ENCODE measurements at regions not wholly inside any gene's neighbourhood (a gene's known extent, or its start where the extent isn't known, plus 50 kb on each side); places are given as distances from the start of the nearest gene placed in this dataset.

- TF ChIP-seq THRB (CRISPR knock-in tag; conservative IDR thresholded peaks at IDR 0.05), result no peak
- no peak for TF ChIP-seq TGIF2 (CRISPR knock-in tag; IDR thresholded peaks at IDR 0.05)
These were observed 297.5 kb downstream of the UACA start (continued) for GRCh38 chr15:70465812-70466211.

- H3K79me2 ChIP-seq (ENCODE audit: control insufficient read depth, insufficient read depth, low read length), result no peaks in the 10 kb centered on the region
- BruUV-seq (replicated peaks), result no TSS peak
- H3K27ac ChIP-seq (ENCODE audit: extremely low read depth, low read depth, low read length), result peak overlapping the region; percentile 12; the same call in 1 of the 3 replicates
- no peak overlapping the region for H3K9ac ChIP-seq (ENCODE audit: insufficient read depth in 1 of 2, low read depth in 2 of 2, low read length in 2 of 2)
- H3K9me3 ChIP-seq (replicated peaks; ENCODE audit: control insufficient read depth, insufficient read depth, low read depth, low read length), result no peaks in the 10 kb centered on the region
- H4K20me1 ChIP-seq (replicated peaks; ENCODE audit: control insufficient read depth, insufficient read depth, low read length), result no peaks in the 10 kb centered on the region
- peak; percentile 32 for FAIRE-seq
- ChIA-PET POLR2A (interaction anchor here (0.6 to 0.9 kb wide), 3 partner anchors 11 to 1010 kb away, joined by 3 to 4 read pairs (median 4); partner anchors contain the start of gene RPLP1), CTCF (ENCODE audit: low intra/inter-chr PET ratio) (no interaction called here)
- H2AFZ ChIP-seq (ENCODE audit: low read depth, low read length), result peak overlapping the region; percentile 43
- intact Hi-C loops (cut with micrococcal nuclease), result no loop called here
- H3K4me2 ChIP-seq (ENCODE audit: insufficient read depth, low read length), result peak overlapping the region; percentile 36; the same call in 1 of the 2 replicates
- no peaks in the 10 kb centered on the region; a peak in 1 of 5 replicates for H3K27me3 ChIP-seq (ENCODE audit: control insufficient read depth in 2 of 2, insufficient read depth in 2 of 2, low read length in 2 of 2)
- peaks cover 11 to 23% of the 10 kb centered on the region in 2 experiments; a peak in 4 of 5 replicates for H3K4me1 ChIP-seq (replicated peaks in 1 of 2; ENCODE audit: control insufficient read depth in 2 of 2, insufficient read depth in 2 of 2, low read length in 2 of 2)
- H3K9me1 ChIP-seq (ENCODE audit: control insufficient read depth, insufficient read depth, low read length), result no peaks in the 10 kb centered on the region
- peak; percentile 66 for ATAC-seq
- in situ Hi-C loops (cut with MboI), result no loop called here
- no peaks in the 10 kb centered on the region for H3K36me3 ChIP-seq (ENCODE audit: control insufficient read depth, insufficient read depth, low read length)
- 0% methylated on average over 1 of the region's 1 CpG for WGBS (ENCODE audit: insufficient coverage, low coverage, missing lambda C conversion rate)
- DNase-seq (ENCODE audit: extremely low read depth in 1 of 4, low spot score in 3 of 4), result peak in 3 of 4 experiments; percentile 63 to 66 (median 66)
- no peak overlapping the region for H3K4me3 ChIP-seq
- peak; percentile 39; the same call in 1 of the 2 replicates for TF ChIP-seq TEAD4 (IDR thresholded peaks at IDR 0.05; ENCODE audit: low read length)
- TF ChIP-seq TEAD4 (CRISPR knock-in tag; IDR thresholded peaks at IDR 0.05; ENCODE audit: borderline replicate concordance), result no peak
- no peak for TF ChIP-seq ZBTB43 (CRISPR knock-in tag; IDR thresholded peaks at IDR 0.05)
- no peak for TF ChIP-seq ATF4 (CRISPR knock-in tag; IDR thresholded peaks at IDR 0.05)
- TF ChIP-seq CBFB (CRISPR knock-in tag; IDR thresholded peaks at IDR 0.05), result no peak
- no peak for TF ChIP-seq MLLT1 (IDR thresholded peaks at IDR 0.05)
- peak; percentile 56 for TF ChIP-seq TAL1 (IDR thresholded peaks at IDR 0.05)
- TF ChIP-seq ZNF212 (CRISPR knock-in tag; IDR thresholded peaks at IDR 0.05), result no peak
- peak; percentile 93 for TF ChIP-seq SOX6 (IDR thresholded peaks at IDR 0.05)
- TF ChIP-seq CBFA2T3 (IDR thresholded peaks at IDR 0.05), result peak; percentile 75
- no peak for TF ChIP-seq HNRNPL (IDR thresholded peaks at IDR 0.05; ENCODE audit: low read depth, low read length)
- TF ChIP-seq ZNF707 (CRISPR knock-in tag; conservative IDR thresholded peaks at IDR 0.05), result no peak
- peak; percentile 25; the same call in 1 of the 2 replicates for TF ChIP-seq EP300 (IDR thresholded peaks at IDR 0.05; ENCODE audit: low read length)
- TF ChIP-seq KLF16 (IDR thresholded peaks at IDR 0.05), result peak; percentile 48; the same call in 1 of the 2 replicates
- TF ChIP-seq CBFA2T2 (conservative IDR thresholded peaks at IDR 0.05), result peak; percentile 62
These were observed 299.9 kb downstream of the UACA start for GRCh38 chr15:70463453-70463834.
